HepG2 (cell line): ENCODE measurements at regions not wholly inside any gene's neighbourhood (a gene's known extent, or its start where the extent isn't known, plus 50 kb on each side); places are given as distances from the start of the nearest gene placed in this dataset.

Source experiments
- ATAC-seq: fragments of 200-7000 bp; cut with Tn5 transposase; 3 replicates; pipeline ENCODE4 v1.9.1; 2020; ENCODE audit warnings: mild to moderate bottlenecking, moderate library complexity
- BruUV-seq: library from RNA; stranded (reverse); fragments of 400-500 nt; replicated peaks from 2 replicates; lab custom pipeline; 2021; lab: Mats Ljungman, UMichigan
- CTCF ChIA-PET: fragments of 300-600 bp; formaldehyde crosslinking; extraction: SDS; loops from one replicate; lab custom pipeline; 2021; ENCODE audit warnings: low total read pairs, inconsistent platforms, low intra/inter-chr PET ratio; lab: Yijun Ruan, JAX
- POLR2A ChIA-PET: fragments of 350-600 bp; sonication (Branson Sonifier 250); formaldehyde crosslinking; loops from one replicate; lab custom pipeline; 2020; ENCODE audit warnings: antibody characterized with exemption, inconsistent platforms; lab: Yijun Ruan, JAX
- DNase-seq: peaks from one replicate; pipeline ENCODE4 v3.0.0-alpha.2; 2015; ENCODE audit warnings: low spot score
- FAIRE-seq: peaks from 3 replicates; lab custom pipeline; 2011; peaks lifted over from hg19 to GRCh38; lab: Jason Lieb, UNC
- H2AFZ ChIP-seq: one replicate; pipeline ENCODE4 v1.6.1; 2011; ENCODE audit warnings: low read length, inconsistent platforms
- H3K27ac ChIP-seq: fragments of 300-600 bp; 3 replicates; pipeline ENCODE4 v1.8.0; 2011; ENCODE audit warnings: mixed run types, mild to moderate bottlenecking, mixed read lengths, low read length, inconsistent platforms; ENCODE audit not compliant: insufficient read depth; ENCODE audit errors: extremely low read length
- H3K27me3 ChIP-seq, 2 experiments: fragments of 200-600 bp in 1 of 2; 2 replicates in 1 of 2; 3 replicates in 1 of 2; pipeline versions ENCODE4 v1.6.0 to v1.8.0; 2011; ENCODE audit warnings: low read length in 2 of 2, mild to moderate bottlenecking in 2 of 2, moderate library complexity in 2 of 2, inconsistent platforms in 1 of 2; ENCODE audit not compliant: insufficient read depth in 2 of 2, control insufficient read depth in 1 of 2
- H3K36me3 ChIP-seq, 2 experiments: fragments of 200-600 bp in 1 of 2; replicated peaks in 1 of 2; 2 replicates in 1 of 2; 3 replicates in 1 of 2; pipeline versions ENCODE4 v1.5.1 to v1.8.0; 2011; ENCODE audit warnings: low read length in 2 of 2, inconsistent platforms in 1 of 2; ENCODE audit not compliant: insufficient read depth in 2 of 2, control insufficient read depth in 1 of 2
- H3K4me1 ChIP-seq: 2 replicates; pipeline ENCODE4 v1.5.1; 2012; ENCODE audit warnings: low read length, inconsistent platforms; ENCODE audit not compliant: insufficient read depth
- H3K4me2 ChIP-seq: 2 replicates; pipeline ENCODE4 v1.6.0; 2011; ENCODE audit warnings: low read depth, low read length, inconsistent platforms
- H3K4me3 ChIP-seq, 3 experiments: fragments of 200-600 bp in 1 of 3; sonication (generic), shearing (Covaris generic) in 1 of 3; replicated peaks in 1 of 3; 2 replicates each; pipeline ENCODE4 v1.5.1; 2011 to 2016; ENCODE audit warnings: low read length in 3 of 3, inconsistent platforms in 2 of 3, low read depth in 2 of 3, mild to moderate bottlenecking in 2 of 3, control low read depth in 1 of 3, mixed read lengths in 1 of 3; ENCODE audit not compliant: insufficient read depth in 1 of 3
- H3K79me2 ChIP-seq: one replicate; pipeline ENCODE4 v1.6.1; 2011; ENCODE audit warnings: low read length, inconsistent platforms; ENCODE audit not compliant: insufficient read depth
- H3K9ac ChIP-seq: 2 replicates; pipeline ENCODE4 v1.6.0; 2011; ENCODE audit warnings: mild to moderate bottlenecking, low read depth, low read length, inconsistent platforms; ENCODE audit not compliant: insufficient read depth
- H3K9me3 ChIP-seq: 2 replicates; pipeline ENCODE4 v1.5.1; 2012; ENCODE audit warnings: mild to moderate bottlenecking, low read length
- H4K20me1 ChIP-seq: 2 replicates; pipeline ENCODE4 v1.6.0; 2011; ENCODE audit warnings: inconsistent platforms, mild to moderate bottlenecking, low read length, moderate library complexity; ENCODE audit not compliant: insufficient read depth
- HDAC6 ChIP-seq: fragments of 200-600 bp; sonication (generic); IDR thresholded peaks from 2 replicates; pipeline ENCODE4 v1.7.0; 2017; ENCODE audit warnings: mild to moderate bottlenecking, antibody characterized with exemption, low read length, low read depth
- JUND ChIP-seq: sonication (generic); formaldehyde crosslinking; IDR thresholded peaks from 2 replicates; pipeline ENCODE4 v1.8.0; 2022; ENCODE audit warnings: mild to moderate bottlenecking, missing genetic modification reagents
- MAFF ChIP-seq: IDR thresholded peaks from 2 replicates; pipeline ENCODE4 v1.6.1; 2011; ENCODE audit warnings: low read depth, low read length, improper control_type of control experiment
- MAFK ChIP-seq, 2 experiments: IDR thresholded peaks in 1 of 2; conservative IDR thresholded peaks in 1 of 2; 2 replicates each; pipeline ENCODE4 v1.6.1; 2011; ENCODE audit warnings: improper control_type of control experiment in 2 of 2, low read length in 2 of 2
- NFE2 ChIP-seq: sonication (generic); formaldehyde crosslinking; IDR thresholded peaks from 2 replicates; pipeline ENCODE4 v1.4.0; 2020; ENCODE audit warnings: missing genetic modification reagents
- NFE2L2 ChIP-seq: fragments of 150-350 bp; IDR thresholded peaks from 2 replicates; pipeline ENCODE4 v1.6.1; 2014; ENCODE audit warnings: low read length
- NFIC ChIP-seq: IDR thresholded peaks from 2 replicates; pipeline ENCODE4 v1.6.1; 2012; ENCODE audit warnings: mild to moderate bottlenecking, low read length, inconsistent platforms
- POLR2A ChIP-seq, 2 experiments: IDR thresholded peaks; 2 replicates each; pipeline ENCODE4 v1.6.1; 2011; ENCODE audit warnings: low read depth in 2 of 2, low read length in 2 of 2, mild to moderate bottlenecking in 1 of 2, moderate library complexity in 1 of 2; ENCODE audit not compliant: insufficient read depth in 1 of 2
- POLR2G ChIP-seq: fragments of 200-400 bp; formaldehyde crosslinking; IDR thresholded peaks from 2 replicates; pipeline ENCODE4 v1.6.1; 2018; ENCODE audit warnings: mild to moderate bottlenecking, low read depth, low read length, moderate library complexity
- SRSF9 ChIP-seq: fragments of 200-400 bp; formaldehyde crosslinking; IDR thresholded peaks from 2 replicates; pipeline ENCODE4 v1.6.1; 2018; ENCODE audit warnings: borderline replicate concordance, mild to moderate bottlenecking, low read depth, low read length; ENCODE audit not compliant: insufficient read depth, poor library complexity, severe bottlenecking
- ZFAT ChIP-seq: sonication (generic); formaldehyde crosslinking; conservative IDR thresholded peaks from 2 replicates; pipeline ENCODE4 v1.8.1; 2023; ENCODE audit warnings: missing genetic modification reagents, inconsistent platforms
- ZNF282 ChIP-seq: fragments of 450-650 bp; IDR thresholded peaks from 2 replicates; pipeline ENCODE4 v1.6.1; 2018; ENCODE audit not compliant: partially characterized antibody
- WGBS: methylation state at CpG from one replicate; pipeline ENCODE4 v1.1.6; 2017; ENCODE audit warnings: low lambda C conversion rate; 5-methylcytosine and 5-hydroxymethylcytosine counted together
- in situ Hi-C: cut with HindIII; loops from 2 replicates; pipeline ENCODE4 v1.10.0; 2017; ENCODE audit warnings: low pct_unique_long_range_greater_than_20kb; ENCODE audit not compliant: extremely low pct_ligation_motif_present
- intact Hi-C: fragments of 100-400 bp; cut with micrococcal nuclease; formaldehyde crosslinking; loops from one replicate; pipeline ENCODE4 v1.10.0; 2022; ENCODE audit not compliant: unreplicated experiment

- TF ChIP-seq SRSF9 (no peak), ZNF282 (no peak), HDAC6 (no peak)
Observed at GRCh38 chr3:147937341-147937740, 528.2 kb downstream of the ZIC1 start (continued).

GRCh38 chr3:147937891-147938290, 528.7 kb downstream of the ZIC1 start:
- ATAC-seq = no peak
- Histone ChIP-seq H3K79me2 (no peaks in the 10 kb centered on the region), H4K20me1 (no peaks in the 10 kb centered on the region), H3K36me3 (no peaks in the 10 kb centered on the region), H2AFZ (no peak overlapping the region), H3K27ac (no peak overlapping the region), H3K9ac (no peak overlapping the region), H3K4me3 (no peak overlapping the region), H3K4me1 (no peaks in the 10 kb centered on the region), H3K4me2 (no peak overlapping the region), H3K27me3 (no peaks in the 10 kb centered on the region), H3K9me3 (no peaks in the 10 kb centered on the region)
- ChIA-PET POLR2A (no interaction called here), CTCF (no interaction called here)
- BruUV-seq = no TSS peak
- 3% methylated on average over 2 of the region's 2 CpGs for WGBS
- in situ Hi-C loops (no loop called here), intact Hi-C loops (no loop called here)
- no peak for TF ChIP-seq ZFAT (CRISPR knock-in tag)
- no peak for TF ChIP-seq NFE2L2
- TF ChIP-seq POLR2G = no peak
- no peak for TF ChIP-seq POLR2A (IDR thresholded peaks at IDR 0.05; ENCODE audit: insufficient read depth in 1 of 2, low read depth in 2 of 2, low read length in 2 of 2)
- TF ChIP-seq NFIC = no peak
- no peak for TF ChIP-seq NFE2 (CRISPR knock-in tag)
- DNase-seq = no peak
- FAIRE-seq = no peak

- Histone ChIP-seq H3K4me2 (no peak overlapping the region), H3K9me3 (no peaks in the 10 kb centered on the region), H3K9ac (no peak overlapping the region), H3K27me3 (no peaks in the 10 kb centered on the region), H3K4me3 (no peak overlapping the region), H3K27ac (no peak overlapping the region), H4K20me1 (no peaks in the 10 kb centered on the region), H3K36me3 (no peaks in the 10 kb centered on the region), H3K4me1 (no peaks in the 10 kb centered on the region), H2AFZ (no peak overlapping the region), H3K79me2 (no peaks in the 10 kb centered on the region)
- 31% methylated on average over 2 of the region's 2 CpGs for WGBS
- ChIA-PET POLR2A (no interaction called here), CTCF (no interaction called here)
- TF ChIP-seq JUND (CRISPR knock-in tag) (no peak), MAFK (conservative IDR thresholded peaks at IDR 0.05 in 1 of 2, IDR thresholded peaks at IDR 0.05 in 1 of 2; ENCODE audit: low read length in 2 of 2) (peak; percentile 84 to 94), MAFF (peak; percentile 90)
- intact Hi-C loops = no loop called here
- DNase-seq (no peak), ATAC-seq (no peak), FAIRE-seq (no peak)
- no TSS peak for BruUV-seq
- in situ Hi-C loops = no loop called here
Observed at GRCh38 chr3:147939425-147939824, 530.3 kb downstream of the ZIC1 start.
